ENCODE measurements at regions not wholly inside any gene's neighbourhood (a gene's known extent, or its start where the extent isn't known, plus 50 kb on each side); places are given as distances from the start of the nearest gene placed in this dataset.

DNA sequence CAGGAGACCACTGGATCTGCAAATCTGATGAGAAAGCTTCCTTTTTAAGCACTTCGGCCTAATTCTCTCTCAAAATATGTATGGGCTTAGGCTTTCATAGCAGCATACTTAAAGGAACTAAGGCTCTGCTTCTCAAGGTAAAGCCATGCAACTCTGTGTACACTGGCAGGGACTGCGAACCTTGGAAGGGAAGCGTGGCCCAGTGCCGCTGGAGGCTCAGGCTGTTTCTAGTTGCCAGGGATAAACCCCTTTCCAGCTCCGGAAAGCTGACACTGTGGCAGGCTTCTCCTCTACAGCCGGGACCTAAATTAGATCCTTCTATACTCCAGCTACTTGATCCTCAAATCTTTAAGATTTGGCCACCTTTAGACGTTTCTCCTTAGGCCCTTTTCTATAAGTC lies 1091.3 kb upstream of the TENM3 start:
- H3K4me3 Mint-ChIP-seq (ENCODE audit: unreplicated experiment): no peak overlapping the region
- DNase-seq (ENCODE audit: low spot score): no peak
- TF ChIP-seq, protein P1, sequence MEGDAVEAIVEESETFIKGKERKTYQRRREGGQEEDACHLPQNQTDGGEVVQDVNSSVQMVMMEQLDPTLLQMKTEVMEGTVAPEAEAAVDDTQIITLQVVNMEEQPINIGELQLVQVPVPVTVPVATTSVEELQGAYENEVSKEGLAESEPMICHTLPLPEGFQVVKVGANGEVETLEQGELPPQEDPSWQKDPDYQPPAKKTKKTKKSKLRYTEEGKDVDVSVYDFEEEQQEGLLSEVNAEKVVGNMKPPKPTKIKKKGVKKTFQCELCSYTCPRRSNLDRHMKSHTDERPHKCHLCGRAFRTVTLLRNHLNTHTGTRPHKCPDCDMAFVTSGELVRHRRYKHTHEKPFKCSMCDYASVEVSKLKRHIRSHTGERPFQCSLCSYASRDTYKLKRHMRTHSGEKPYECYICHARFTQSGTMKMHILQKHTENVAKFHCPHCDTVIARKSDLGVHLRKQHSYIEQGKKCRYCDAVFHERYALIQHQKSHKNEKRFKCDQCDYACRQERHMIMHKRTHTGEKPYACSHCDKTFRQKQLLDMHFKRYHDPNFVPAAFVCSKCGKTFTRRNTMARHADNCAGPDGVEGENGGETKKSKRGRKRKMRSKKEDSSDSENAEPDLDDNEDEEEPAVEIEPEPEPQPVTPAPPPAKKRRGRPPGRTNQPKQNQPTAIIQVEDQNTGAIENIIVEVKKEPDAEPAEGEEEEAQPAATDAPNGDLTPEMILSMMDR (IDR thresholded peaks at IDR 0.05; ENCODE audit: unreplicated experiment): no peak
- no peaks in the 10 kb centered on the region for H3K36me3 Mint-ChIP-seq (ENCODE audit: low read depth, unreplicated experiment)
- no peak overlapping the region for H3K27ac Mint-ChIP-seq (ENCODE audit: unreplicated experiment)
- H3K9me3 Mint-ChIP-seq (ENCODE audit: unreplicated experiment): no peaks in the 10 kb centered on the region
- peaks cover 4% of the 10 kb centered on the region for H3K27me3 Mint-ChIP-seq (ENCODE audit: unreplicated experiment)
- H3K4me1 Mint-ChIP-seq (ENCODE audit: unreplicated experiment): peaks cover 10% of the 10 kb centered on the region

DNA sequence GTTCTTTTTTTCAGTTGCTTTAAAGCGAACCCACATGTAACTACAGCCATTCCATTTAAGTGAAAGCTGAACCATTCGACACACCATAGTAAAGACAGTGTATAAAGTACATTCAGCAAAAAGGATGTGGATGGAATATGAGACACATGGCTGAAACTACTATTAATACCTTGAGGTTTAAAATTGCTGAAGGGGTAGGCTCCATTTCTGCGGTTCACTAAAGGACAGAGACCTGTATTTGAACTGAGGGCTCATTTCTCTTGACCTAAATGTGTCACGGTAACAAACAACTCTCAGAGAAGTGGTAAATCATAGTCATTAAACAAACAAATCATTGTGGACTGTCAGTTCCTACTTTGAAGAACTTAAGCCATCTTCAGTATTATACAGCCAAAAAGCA lies 1085.6 kb upstream of the TENM3 start:
- no peaks in the 10 kb centered on the region for H3K4me1 Mint-ChIP-seq (ENCODE audit: unreplicated experiment)
- peaks cover 5% of the 10 kb centered on the region for H3K27me3 Mint-ChIP-seq (ENCODE audit: unreplicated experiment)

DNA sequence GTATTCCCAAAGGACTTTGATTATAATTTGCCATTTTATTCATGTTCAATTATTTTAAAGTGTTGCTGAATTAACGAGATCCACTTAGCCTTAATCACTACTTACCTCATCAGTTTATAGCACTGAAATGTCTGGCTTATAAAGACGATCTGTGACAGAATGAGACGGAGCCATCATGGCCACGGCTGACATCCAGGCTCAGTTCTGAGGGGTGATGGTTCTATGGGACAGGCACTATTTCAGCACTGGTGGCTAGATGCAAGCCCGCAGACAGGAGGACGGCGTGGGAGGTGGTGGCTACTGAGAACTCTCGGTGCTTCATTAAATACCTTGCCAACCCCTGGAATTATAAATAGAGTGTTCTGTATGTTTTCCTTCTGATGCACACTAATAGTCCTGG lies 1084.2 kb upstream of the TENM3 start:
- no peak for DNase-seq (ENCODE audit: low spot score)
- no peaks in the 10 kb centered on the region for H3K4me1 Mint-ChIP-seq (ENCODE audit: unreplicated experiment)
- no peaks in the 10 kb centered on the region for H3K9me3 Mint-ChIP-seq (ENCODE audit: unreplicated experiment)
- H3K27ac Mint-ChIP-seq (ENCODE audit: unreplicated experiment): no peak overlapping the region
- H3K4me3 Mint-ChIP-seq (ENCODE audit: unreplicated experiment): no peak overlapping the region
- TF ChIP-seq, protein P1 (IDR thresholded peaks at IDR 0.05; ENCODE audit: unreplicated experiment): no peak
- peaks cover 4% of the 10 kb centered on the region for H3K27me3 Mint-ChIP-seq (ENCODE audit: unreplicated experiment)
- no peaks in the 10 kb centered on the region for H3K36me3 Mint-ChIP-seq (ENCODE audit: low read depth, unreplicated experiment)

More for the DNA sequence above, 1085.6 kb upstream of the TENM3 start:
- Mint-ChIP-seq H3K9me3 (ENCODE audit: unreplicated experiment) (no peaks in the 10 kb centered on the region), H3K4me3 (ENCODE audit: unreplicated experiment) (no peak overlapping the region), H3K36me3 (ENCODE audit: low read depth, unreplicated experiment) (no peaks in the 10 kb centered on the region), H3K27ac (ENCODE audit: unreplicated experiment) (no peak overlapping the region)
- TF ChIP-seq, protein P1 (IDR thresholded peaks at IDR 0.05; ENCODE audit: unreplicated experiment): no peak
- DNase-seq (ENCODE audit: low spot score): no peak

DNA sequence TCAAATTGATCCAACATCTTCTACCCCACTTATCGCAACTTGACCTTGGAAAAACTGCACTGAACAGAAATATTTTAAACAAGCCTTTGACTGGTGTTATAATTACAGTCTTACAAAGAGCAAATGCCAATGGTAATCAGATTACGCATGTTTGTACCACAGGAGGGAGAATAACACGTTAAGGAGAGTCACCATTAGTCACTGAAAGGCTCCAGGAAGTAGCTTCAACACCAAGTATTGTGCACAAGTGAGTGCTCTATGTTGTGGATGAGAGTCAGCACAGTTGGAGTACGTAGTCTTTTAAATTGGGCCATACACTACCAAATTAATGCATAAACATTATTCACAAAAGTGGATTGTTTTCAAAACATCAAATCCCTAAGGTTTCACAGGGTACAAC lies 1081.5 kb upstream of the TENM3 start:
- TF ChIP-seq, protein P1 (IDR thresholded peaks at IDR 0.05; ENCODE audit: unreplicated experiment): no peak
- Mint-ChIP-seq H3K4me3 (ENCODE audit: unreplicated experiment) (no peak overlapping the region), H3K27me3 (ENCODE audit: unreplicated experiment) (peaks cover 2% of the 10 kb centered on the region), H3K36me3 (ENCODE audit: low read depth, unreplicated experiment) (no peaks in the 10 kb centered on the region), H3K27ac (ENCODE audit: unreplicated experiment) (no peak overlapping the region), H3K9me3 (ENCODE audit: unreplicated experiment) (no peaks in the 10 kb centered on the region), H3K4me1 (ENCODE audit: unreplicated experiment) (no peaks in the 10 kb centered on the region)
- no peak for DNase-seq (ENCODE audit: low spot score)

DNA sequence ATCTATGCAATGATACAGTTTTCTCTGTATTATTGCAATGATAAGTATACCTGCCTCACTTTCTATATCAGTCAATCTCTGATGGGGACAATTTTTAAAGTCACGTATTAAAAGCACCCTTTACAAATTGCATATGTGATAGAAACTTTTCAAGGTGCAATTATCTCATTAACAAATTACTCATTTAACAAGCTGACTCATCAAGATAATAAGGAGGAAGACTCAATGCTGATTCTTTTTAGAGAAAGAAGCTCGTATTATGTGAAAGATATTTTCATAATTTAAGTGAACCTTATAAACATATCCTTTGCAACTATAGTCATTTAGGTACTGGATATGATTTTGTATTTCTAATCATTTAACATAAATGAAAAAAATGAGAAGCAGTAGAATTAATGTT lies 1080.9 kb upstream of the TENM3 start:
- Mint-ChIP-seq H3K27ac (ENCODE audit: unreplicated experiment) (no peak overlapping the region), H3K27me3 (ENCODE audit: unreplicated experiment) (peaks cover 2% of the 10 kb centered on the region), H3K4me1 (ENCODE audit: unreplicated experiment) (no peaks in the 10 kb centered on the region), H3K4me3 (ENCODE audit: unreplicated experiment) (no peak overlapping the region), H3K9me3 (ENCODE audit: unreplicated experiment) (no peaks in the 10 kb centered on the region), H3K36me3 (ENCODE audit: low read depth, unreplicated experiment) (no peaks in the 10 kb centered on the region)
- DNase-seq (ENCODE audit: low spot score): no peak
- TF ChIP-seq, protein P1 (IDR thresholded peaks at IDR 0.05; ENCODE audit: unreplicated experiment): no peak

All from endothelial cell (in vitro differentiated cells).